Neural cell (in vitro differentiated cells): ENCODE measurements at regions not wholly inside any gene's neighbourhood (a gene's known extent, or its start where the extent isn't known, plus 50 kb on each side); places are given as distances from the start of the nearest gene placed in this dataset.

ENCODE experiments used
- H2AFZ ChIP-seq: fragments of 200-600, 300-800 bp; sonication (generic), shearing (Covaris generic); 2 replicates; pipeline ENCODE4 v1.6.0; 2014; ENCODE audit warnings: low read depth, mild to moderate bottlenecking, antibody characterized with exemption, low read length, moderate library complexity
- H3F3A ChIP-seq: fragments of 200-600 bp; shearing (Covaris generic); 2 replicates; pipeline ENCODE4 v1.6.1; 2016; ENCODE audit warnings: mild to moderate bottlenecking, moderate library complexity, mixed read lengths, antibody characterized with exemption, low read length; ENCODE audit not compliant: insufficient read depth, poor library complexity, severe bottlenecking
- H3K27ac ChIP-seq: fragments of 200-600, 300-800 bp; sonication (generic), shearing (Covaris generic); 2 replicates; pipeline ENCODE4 v1.5.1; 2014; ENCODE audit warnings: mild to moderate bottlenecking, low read length, moderate library complexity
- H3K27me3 ChIP-seq: fragments of 300-800, 200-600 bp; sonication (generic), shearing (Covaris generic); 2 replicates; pipeline ENCODE4 v1.6.0; 2014; ENCODE audit warnings: mild to moderate bottlenecking, low read depth, low read length, moderate library complexity; ENCODE audit not compliant: insufficient read depth
- H3K36me3 ChIP-seq: fragments of 300-800, 200-600 bp; sonication (generic), shearing (Covaris generic); 2 replicates; pipeline ENCODE4 v1.5.1; 2014; ENCODE audit warnings: mild to moderate bottlenecking, antibody characterized with exemption, low read length, moderate library complexity; ENCODE audit not compliant: insufficient read depth
- H3K4me2 ChIP-seq: fragments of 300-800, 200-600 bp; sonication (generic), shearing (Covaris generic); 2 replicates; pipeline ENCODE4 v1.6.0; 2014; ENCODE audit warnings: mild to moderate bottlenecking, low read length
- H3K4me3 ChIP-seq: fragments of 300-800, 200-600 bp; sonication (generic), shearing (Covaris generic); 2 replicates; pipeline ENCODE4 v1.5.1; 2014; ENCODE audit warnings: mild to moderate bottlenecking, low read length, moderate library complexity
- H3K79me2 ChIP-seq: fragments of 200-600 bp; shearing (Covaris generic); replicated peaks from 2 replicates; pipeline ENCODE4 v1.6.0; 2014; ENCODE audit warnings: mild to moderate bottlenecking, low read length, moderate library complexity; ENCODE audit not compliant: insufficient read depth
- H3K9ac ChIP-seq: fragments of 300-800, 200-600 bp; sonication (generic), shearing (Covaris generic); 2 replicates; pipeline ENCODE4 v1.6.1; 2016; ENCODE audit warnings: mild to moderate bottlenecking, low read length, mixed read lengths
- H3K9me2 ChIP-seq: fragments of 200-600 bp; shearing (Covaris generic); 2 replicates; pipeline ENCODE4 v1.6.1; 2016; ENCODE audit warnings: mild to moderate bottlenecking, low read length, mixed read lengths; ENCODE audit not compliant: insufficient read depth
- H3K9me3 ChIP-seq: fragments of 200-600, 300-800 bp; sonication (generic), shearing (Covaris generic); 2 replicates; pipeline ENCODE4 v1.6.1; 2016; ENCODE audit warnings: mild to moderate bottlenecking, mixed run types, low read length, moderate library complexity, mixed read lengths
- H4K20me1 ChIP-seq: fragments of 200-600 bp; shearing (Covaris generic); 2 replicates; pipeline ENCODE4 v1.6.1; 2016; ENCODE audit warnings: mild to moderate bottlenecking, mixed run types; ENCODE audit not compliant: insufficient read depth
- EP300 ChIP-seq: fragments of 450-650 bp; conservative IDR thresholded peaks from 2 replicates; pipeline ENCODE4 v1.6.1; 2014; ENCODE audit warnings: antibody characterized with exemption, mild to moderate bottlenecking, moderate library complexity; ENCODE audit not compliant: poor library complexity, severe bottlenecking
- EZH2 ChIP-seq: fragments of 200-600, 300-800 bp; shearing (Covaris generic), sonication (generic); IDR thresholded peaks from 2 replicates; pipeline ENCODE4 v1.6.1; 2014; ENCODE audit warnings: antibody characterized with exemption, low read length, borderline replicate concordance, mild to moderate bottlenecking; ENCODE audit not compliant: insufficient read depth, poor library complexity, severe bottlenecking
- MXI1 ChIP-seq: fragments of 450-650 bp; conservative IDR thresholded peaks from 2 replicates; pipeline ENCODE4 v1.6.1; 2014; ENCODE audit warnings: antibody characterized with exemption, mild to moderate bottlenecking; ENCODE audit not compliant: poor library complexity, severe bottlenecking
- POLR2AphosphoS5 ChIP-seq: IDR thresholded peaks from 2 replicates; pipeline ENCODE4 v1.6.1; 2012
- RAD21 ChIP-seq: fragments of 450-650 bp; conservative IDR thresholded peaks from 2 replicates; pipeline ENCODE4 v1.6.1; 2014; ENCODE audit warnings: antibody characterized with exemption, mild to moderate bottlenecking, moderate library complexity
- SMC3 ChIP-seq: fragments of 450-650 bp; conservative IDR thresholded peaks from 2 replicates; pipeline ENCODE4 v1.6.1; 2014; ENCODE audit warnings: antibody characterized with exemption, mild to moderate bottlenecking, moderate library complexity; ENCODE audit not compliant: poor library complexity
- TAF1 ChIP-seq: IDR thresholded peaks from 2 replicates; pipeline ENCODE4 v1.6.1; 2012; ENCODE audit warnings: low read depth
- TF ChIP-seq, protein P1 (sequence below): fragments of 450-650 bp; IDR thresholded peaks from 2 replicates; pipeline ENCODE4 v1.5.1; 2014; ENCODE audit warnings: antibody characterized with exemption, mild to moderate bottlenecking, moderate library complexity; ENCODE audit not compliant: poor library complexity, severe bottlenecking
- TF ChIP-seq, protein P2 (sequence below): IDR thresholded peaks from 2 replicates; pipeline ENCODE4 v1.6.1; 2012; ENCODE audit warnings: borderline replicate concordance

DNA sequence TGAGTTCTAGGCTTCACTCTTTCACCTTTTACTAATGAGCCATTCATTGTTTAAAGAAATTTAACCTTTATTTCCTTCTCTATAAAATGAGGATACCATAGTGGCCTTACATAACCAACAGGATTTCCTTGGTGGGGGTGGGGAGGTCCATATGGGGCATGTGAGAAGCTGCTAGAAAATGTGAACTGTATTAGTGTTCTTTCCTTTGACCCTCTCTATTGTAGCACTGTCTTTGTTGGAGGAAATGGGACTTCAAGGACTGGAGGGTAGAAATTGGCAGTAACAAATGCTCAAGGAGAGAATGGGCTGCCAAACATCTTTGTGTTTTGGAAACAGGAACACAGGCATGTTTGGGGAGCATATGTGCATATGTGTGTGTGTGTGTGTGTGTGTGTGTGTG, 468.7 kb upstream of the ZEB2 start:
- Histone ChIP-seq H3K4me3 (no peak overlapping the region), H3K27me3 (no peaks in the 10 kb centered on the region), H3K9me2 (no peaks in the 10 kb centered on the region), H4K20me1 (no peaks in the 10 kb centered on the region), H3K79me2 (no peaks in the 10 kb centered on the region), H3K9me3 (peaks cover 4% of the 10 kb centered on the region), H3K9ac (no peak overlapping the region), H2AFZ (no peak overlapping the region), H3F3A (no peaks in the 10 kb centered on the region), H3K27ac (no peak overlapping the region), H3K4me2 (no peak overlapping the region), H3K36me3 (no peaks in the 10 kb centered on the region)
- no peak for TF ChIP-seq TAF1
- no peak for TF ChIP-seq MXI1
- TF ChIP-seq EP300: no peak
- TF ChIP-seq RAD21: no peak
- TF ChIP-seq EZH2: no peak
- no peak for TF ChIP-seq POLR2AphosphoS5
- TF ChIP-seq, protein P1, sequence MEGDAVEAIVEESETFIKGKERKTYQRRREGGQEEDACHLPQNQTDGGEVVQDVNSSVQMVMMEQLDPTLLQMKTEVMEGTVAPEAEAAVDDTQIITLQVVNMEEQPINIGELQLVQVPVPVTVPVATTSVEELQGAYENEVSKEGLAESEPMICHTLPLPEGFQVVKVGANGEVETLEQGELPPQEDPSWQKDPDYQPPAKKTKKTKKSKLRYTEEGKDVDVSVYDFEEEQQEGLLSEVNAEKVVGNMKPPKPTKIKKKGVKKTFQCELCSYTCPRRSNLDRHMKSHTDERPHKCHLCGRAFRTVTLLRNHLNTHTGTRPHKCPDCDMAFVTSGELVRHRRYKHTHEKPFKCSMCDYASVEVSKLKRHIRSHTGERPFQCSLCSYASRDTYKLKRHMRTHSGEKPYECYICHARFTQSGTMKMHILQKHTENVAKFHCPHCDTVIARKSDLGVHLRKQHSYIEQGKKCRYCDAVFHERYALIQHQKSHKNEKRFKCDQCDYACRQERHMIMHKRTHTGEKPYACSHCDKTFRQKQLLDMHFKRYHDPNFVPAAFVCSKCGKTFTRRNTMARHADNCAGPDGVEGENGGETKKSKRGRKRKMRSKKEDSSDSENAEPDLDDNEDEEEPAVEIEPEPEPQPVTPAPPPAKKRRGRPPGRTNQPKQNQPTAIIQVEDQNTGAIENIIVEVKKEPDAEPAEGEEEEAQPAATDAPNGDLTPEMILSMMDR: no peak
- TF ChIP-seq, protein P2, sequence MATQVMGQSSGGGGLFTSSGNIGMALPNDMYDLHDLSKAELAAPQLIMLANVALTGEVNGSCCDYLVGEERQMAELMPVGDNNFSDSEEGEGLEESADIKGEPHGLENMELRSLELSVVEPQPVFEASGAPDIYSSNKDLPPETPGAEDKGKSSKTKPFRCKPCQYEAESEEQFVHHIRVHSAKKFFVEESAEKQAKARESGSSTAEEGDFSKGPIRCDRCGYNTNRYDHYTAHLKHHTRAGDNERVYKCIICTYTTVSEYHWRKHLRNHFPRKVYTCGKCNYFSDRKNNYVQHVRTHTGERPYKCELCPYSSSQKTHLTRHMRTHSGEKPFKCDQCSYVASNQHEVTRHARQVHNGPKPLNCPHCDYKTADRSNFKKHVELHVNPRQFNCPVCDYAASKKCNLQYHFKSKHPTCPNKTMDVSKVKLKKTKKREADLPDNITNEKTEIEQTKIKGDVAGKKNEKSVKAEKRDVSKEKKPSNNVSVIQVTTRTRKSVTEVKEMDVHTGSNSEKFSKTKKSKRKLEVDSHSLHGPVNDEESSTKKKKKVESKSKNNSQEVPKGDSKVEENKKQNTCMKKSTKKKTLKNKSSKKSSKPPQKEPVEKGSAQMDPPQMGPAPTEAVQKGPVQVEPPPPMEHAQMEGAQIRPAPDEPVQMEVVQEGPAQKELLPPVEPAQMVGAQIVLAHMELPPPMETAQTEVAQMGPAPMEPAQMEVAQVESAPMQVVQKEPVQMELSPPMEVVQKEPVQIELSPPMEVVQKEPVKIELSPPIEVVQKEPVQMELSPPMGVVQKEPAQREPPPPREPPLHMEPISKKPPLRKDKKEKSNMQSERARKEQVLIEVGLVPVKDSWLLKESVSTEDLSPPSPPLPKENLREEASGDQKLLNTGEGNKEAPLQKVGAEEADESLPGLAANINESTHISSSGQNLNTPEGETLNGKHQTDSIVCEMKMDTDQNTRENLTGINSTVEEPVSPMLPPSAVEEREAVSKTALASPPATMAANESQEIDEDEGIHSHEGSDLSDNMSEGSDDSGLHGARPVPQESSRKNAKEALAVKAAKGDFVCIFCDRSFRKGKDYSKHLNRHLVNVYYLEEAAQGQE: no peak
- TF ChIP-seq SMC3: no peak

DNA sequence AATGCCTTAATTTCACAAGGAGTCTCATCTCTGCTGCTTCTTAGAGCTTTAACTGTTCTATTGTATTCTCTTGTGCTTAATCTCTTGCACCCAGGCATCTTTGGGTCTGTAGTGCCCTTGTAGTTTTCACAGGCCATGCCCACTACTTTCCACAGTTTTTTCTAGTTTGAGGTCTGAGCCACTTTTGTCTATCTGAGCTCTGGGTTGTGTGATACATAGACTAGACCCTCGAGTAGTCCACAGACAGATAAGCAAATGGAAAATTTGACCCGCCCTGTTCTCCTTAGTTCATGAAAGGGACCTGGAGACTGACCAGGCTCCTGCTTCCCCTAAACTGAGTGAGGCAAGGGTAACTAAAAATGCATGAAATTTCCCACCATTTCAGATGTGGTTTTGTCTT, 466.8 kb upstream of the ZEB2 start:
- H3K4me2 ChIP-seq: no peak overlapping the region
- H3K79me2 ChIP-seq: no peaks in the 10 kb centered on the region
- TF ChIP-seq SMC3: no peak
- H3K27ac ChIP-seq: no peak overlapping the region
- H3K4me3 ChIP-seq: no peak overlapping the region
- H3K27me3 ChIP-seq: no peaks in the 10 kb centered on the region
- H2AFZ ChIP-seq: no peak overlapping the region
- H4K20me1 ChIP-seq: no peaks in the 10 kb centered on the region
- no peaks in the 10 kb centered on the region for H3K9me2 ChIP-seq
- no peak overlapping the region for H3K9ac ChIP-seq
- H3K36me3 ChIP-seq: no peaks in the 10 kb centered on the region
- H3F3A ChIP-seq: no peaks in the 10 kb centered on the region
- H3K9me3 ChIP-seq: peaks cover 4% of the 10 kb centered on the region

DNA sequence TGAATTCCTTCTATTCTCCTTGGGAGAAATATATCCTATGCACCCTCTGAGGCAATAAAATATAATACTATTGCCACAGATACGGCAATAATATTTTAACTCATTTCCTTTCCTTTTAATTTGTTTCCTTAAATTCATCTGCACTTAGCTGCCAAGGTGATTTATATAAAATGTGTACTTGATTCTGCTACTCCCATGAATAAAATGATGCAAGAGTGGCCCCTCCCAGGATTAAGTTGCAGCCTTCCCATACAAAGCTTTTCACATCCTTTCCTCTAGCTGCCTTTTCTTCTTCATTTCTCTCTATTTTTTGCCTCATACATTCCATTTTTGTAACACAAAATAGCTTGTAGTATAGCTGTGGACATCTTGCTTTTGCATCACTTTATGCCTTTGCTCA, 464.1 kb upstream of the ZEB2 start:
- no peaks in the 10 kb centered on the region for H3K79me2 ChIP-seq
- H3K36me3 ChIP-seq: no peaks in the 10 kb centered on the region
- no peaks in the 10 kb centered on the region for H3K27me3 ChIP-seq
- H3K27ac ChIP-seq: no peak overlapping the region
- no peaks in the 10 kb centered on the region for H4K20me1 ChIP-seq
- no peak overlapping the region for H3K9ac ChIP-seq
- no peak overlapping the region for H3K4me3 ChIP-seq
- TF ChIP-seq EP300 (no peak), POLR2AphosphoS5 (no peak), RAD21 (no peak), TAF1 (no peak), SMC3 (no peak), EZH2 (no peak), MXI1 (no peak)
- TF ChIP-seq, protein P2: no peak
- TF ChIP-seq, protein P1: no peak
- H3K9me2 ChIP-seq: no peaks in the 10 kb centered on the region
- H3K9me3 ChIP-seq: peaks cover 4% of the 10 kb centered on the region
- no peaks in the 10 kb centered on the region for H3F3A ChIP-seq
- no peak overlapping the region for H3K4me2 ChIP-seq
- no peak overlapping the region for H2AFZ ChIP-seq
